ENCODE measurements at regions not wholly inside any gene's neighbourhood (a gene's known extent, or its start where the extent isn't known, plus 50 kb on each side); places are given as distances from the start of the nearest gene placed in this dataset.

DNA sequence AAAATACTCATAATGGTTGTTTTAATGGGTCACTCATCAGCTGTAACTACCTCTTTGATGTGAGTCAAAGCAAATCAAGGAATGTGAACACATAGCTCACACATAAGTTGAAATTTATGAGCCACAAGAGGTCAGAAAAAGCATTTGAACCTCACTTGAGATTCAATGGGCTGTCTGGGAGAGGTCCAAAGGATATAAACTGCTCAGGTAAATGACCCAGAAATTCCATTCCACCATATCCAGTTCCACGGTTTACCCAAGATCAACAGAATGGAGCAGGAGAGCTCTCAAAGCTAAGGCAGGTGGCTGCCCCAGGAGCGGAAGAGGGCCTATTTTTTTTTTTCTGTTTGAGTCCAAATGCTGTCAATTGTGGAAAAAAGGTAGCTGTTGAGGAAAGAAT, 464.1 kb downstream of the TNS1 start:
- Histone ChIP-seq H3K9me3 (ENCODE audit: control insufficient read depth in 4 of 4, insufficient read depth in 3 of 4, low read length in 3 of 4) (peaks cover 0 to 2% (median 0%) of the 10 kb centered on the region in 4 donors), H3K27me3 (ENCODE audit: control insufficient read depth in 3 of 3, insufficient read depth in 3 of 3, low read length in 2 of 3) (no peaks in the 10 kb centered on the region), H3K27ac (ENCODE audit: low read depth in 1 of 2, low read length in 1 of 2) (no peak overlapping the region), H3K9ac (ENCODE audit: insufficient read depth in 1 of 2, low read length in 2 of 2) (no peak overlapping the region), H3K4me3 (no peak overlapping the region), H3K4me1 (ENCODE audit: control insufficient read depth in 5 of 5, insufficient read depth in 5 of 5, low read length in 5 of 5) (peaks cover 0 to 27% (median 3%) of the 10 kb centered on the region in 5 donors), H3K36me3 (ENCODE audit: control insufficient read depth in 4 of 4, insufficient read depth in 4 of 4, low read length in 4 of 4) (no peaks in the 10 kb centered on the region)
- TF ChIP-seq, protein P1, sequence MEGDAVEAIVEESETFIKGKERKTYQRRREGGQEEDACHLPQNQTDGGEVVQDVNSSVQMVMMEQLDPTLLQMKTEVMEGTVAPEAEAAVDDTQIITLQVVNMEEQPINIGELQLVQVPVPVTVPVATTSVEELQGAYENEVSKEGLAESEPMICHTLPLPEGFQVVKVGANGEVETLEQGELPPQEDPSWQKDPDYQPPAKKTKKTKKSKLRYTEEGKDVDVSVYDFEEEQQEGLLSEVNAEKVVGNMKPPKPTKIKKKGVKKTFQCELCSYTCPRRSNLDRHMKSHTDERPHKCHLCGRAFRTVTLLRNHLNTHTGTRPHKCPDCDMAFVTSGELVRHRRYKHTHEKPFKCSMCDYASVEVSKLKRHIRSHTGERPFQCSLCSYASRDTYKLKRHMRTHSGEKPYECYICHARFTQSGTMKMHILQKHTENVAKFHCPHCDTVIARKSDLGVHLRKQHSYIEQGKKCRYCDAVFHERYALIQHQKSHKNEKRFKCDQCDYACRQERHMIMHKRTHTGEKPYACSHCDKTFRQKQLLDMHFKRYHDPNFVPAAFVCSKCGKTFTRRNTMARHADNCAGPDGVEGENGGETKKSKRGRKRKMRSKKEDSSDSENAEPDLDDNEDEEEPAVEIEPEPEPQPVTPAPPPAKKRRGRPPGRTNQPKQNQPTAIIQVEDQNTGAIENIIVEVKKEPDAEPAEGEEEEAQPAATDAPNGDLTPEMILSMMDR (IDR thresholded peaks at IDR 0.05; ENCODE audit: control extremely low read depth, extremely low read depth), result no peak
- WGBS, 2 donors, result 68 to 88% methylated on average over 2 of the region's 2 CpGs
- DNase-seq (peak; percentile 25 to 70 (median 49)), ATAC-seq (ENCODE audit: insufficient read depth, low FRiP score) (peak; percentile 27)

DNA sequence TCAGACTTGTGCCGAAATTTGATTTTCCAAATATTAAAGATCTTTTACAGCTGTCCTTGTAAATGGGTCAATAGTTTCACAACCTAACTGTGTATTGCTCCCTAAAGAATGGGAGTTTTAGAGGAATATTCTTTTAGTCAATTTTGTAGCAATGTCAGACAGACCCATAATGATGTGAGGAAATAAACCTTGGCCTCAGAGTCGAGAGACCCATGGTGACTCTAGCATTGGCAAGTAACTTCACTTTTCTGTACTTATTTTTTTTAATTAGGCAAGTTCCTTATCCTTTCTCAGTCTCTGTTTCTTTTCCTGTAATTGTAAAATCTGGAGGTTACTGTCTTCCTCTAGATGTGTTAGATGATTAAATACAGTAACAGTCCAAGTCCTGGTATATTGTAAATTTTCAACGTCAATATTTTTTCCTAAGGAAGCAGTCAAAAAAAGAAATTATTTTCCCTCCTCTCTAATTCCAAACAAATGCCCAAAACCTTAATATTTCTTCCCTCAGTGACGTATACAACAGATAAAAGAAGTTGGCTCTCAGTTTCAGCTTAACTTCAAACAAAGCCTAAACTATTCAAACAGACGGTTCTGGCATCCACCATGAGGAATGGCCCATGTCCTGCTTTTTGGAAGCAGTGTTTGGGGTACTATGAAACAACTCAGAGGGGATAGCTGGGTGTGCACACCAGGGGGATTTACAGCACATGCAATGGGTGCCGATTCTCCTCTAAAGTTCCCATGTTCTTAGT, 466.7 kb downstream of the TNS1 start:
- ATAC-seq (ENCODE audit: insufficient read depth, low FRiP score) (no peak), DNase-seq (peak; percentile 32 to 73 (median 71))
- TF ChIP-seq, protein P1 (IDR thresholded peaks at IDR 0.05; ENCODE audit: control extremely low read depth, extremely low read depth), result no peak
- 49% methylated on average over 6 of the region's 6 CpGs for WGBS, 2 donors
- no peak overlapping the region for H3K27ac ChIP-seq (ENCODE audit: low read depth in 1 of 2, low read length in 1 of 2)
- no peak overlapping the region for H3K4me3 ChIP-seq
- no peak overlapping the region for H3K9ac ChIP-seq (ENCODE audit: insufficient read depth in 1 of 2, low read length in 2 of 2)
- no peaks in the 10 kb centered on the region for H3K27me3 ChIP-seq (ENCODE audit: control insufficient read depth in 3 of 3, insufficient read depth in 3 of 3, low read length in 2 of 3)
- H3K4me1 ChIP-seq (ENCODE audit: control insufficient read depth in 5 of 5, insufficient read depth in 5 of 5, low read length in 5 of 5), result peaks cover 0 to 27% (median 3%) of the 10 kb centered on the region in 5 donors
- H3K36me3 ChIP-seq (ENCODE audit: control insufficient read depth in 4 of 4, insufficient read depth in 4 of 4, low read length in 4 of 4), result no peaks in the 10 kb centered on the region
- no peaks in the 10 kb centered on the region for H3K9me3 ChIP-seq (ENCODE audit: control insufficient read depth in 4 of 4, insufficient read depth in 3 of 4, low read length in 3 of 4)

DNA sequence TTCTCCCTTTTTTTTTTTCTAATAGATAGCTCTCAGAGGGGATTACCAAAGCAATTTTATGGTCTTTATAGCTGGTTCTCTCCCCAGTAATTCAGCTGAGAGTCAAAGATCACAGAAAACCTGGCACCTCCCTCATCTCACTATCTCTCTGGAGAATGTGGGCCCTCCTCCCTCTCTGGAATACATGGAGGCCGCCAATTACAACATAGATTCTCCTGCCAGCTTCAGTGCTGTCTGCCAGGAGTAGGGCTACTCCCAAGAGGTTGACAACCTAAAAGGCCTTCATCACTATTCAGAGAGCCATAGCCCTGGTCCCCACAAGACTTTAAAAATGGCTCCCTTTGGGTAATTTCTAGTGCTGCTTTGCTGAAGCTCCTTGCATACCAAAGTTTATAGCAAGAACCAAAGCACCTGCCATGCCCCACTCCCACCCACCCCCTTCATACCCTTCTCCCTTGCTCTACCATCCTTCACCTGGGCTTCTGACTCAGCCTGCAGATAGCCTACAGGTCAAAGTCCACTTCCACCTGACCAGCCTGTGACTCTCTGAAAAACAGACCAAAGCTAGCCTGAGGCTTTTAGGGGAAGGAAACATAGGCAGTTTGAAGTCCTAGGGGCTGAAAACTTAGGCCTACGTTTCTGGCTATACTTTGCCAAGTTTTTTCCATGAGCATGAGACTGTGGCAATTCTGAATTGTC, 472.3 kb downstream of the TNS1 start:
- TF ChIP-seq, protein P1 (IDR thresholded peaks at IDR 0.05; ENCODE audit: control extremely low read depth, extremely low read depth), result no peak
- H3K9me3 ChIP-seq (ENCODE audit: control insufficient read depth in 4 of 4, insufficient read depth in 3 of 4, low read length in 3 of 4), result no peaks in the 10 kb centered on the region
- H3K4me1 ChIP-seq (ENCODE audit: control insufficient read depth in 5 of 5, insufficient read depth in 5 of 5, low read length in 5 of 5), result peaks cover 0 to 7% (median 1%) of the 10 kb centered on the region in 5 donors
- no peak for DNase-seq
- 73 to 90% methylated on average over 2 of the region's 2 CpGs for WGBS, 2 donors
- H3K4me3 ChIP-seq, result no peak overlapping the region
- ATAC-seq (ENCODE audit: insufficient read depth, low FRiP score), result no peak
- H3K36me3 ChIP-seq (ENCODE audit: control insufficient read depth in 4 of 4, insufficient read depth in 4 of 4, low read length in 4 of 4), result no peaks in the 10 kb centered on the region
- no peak overlapping the region for H3K9ac ChIP-seq (ENCODE audit: insufficient read depth in 1 of 2, low read length in 2 of 2)
- no peaks in the 10 kb centered on the region for H3K27me3 ChIP-seq (ENCODE audit: control insufficient read depth in 3 of 3, insufficient read depth in 3 of 3, low read length in 2 of 3)
- no peak overlapping the region for H3K27ac ChIP-seq (ENCODE audit: low read depth in 1 of 2, low read length in 1 of 2)
